T-helper 17 cell (primary cell): ENCODE measurements at regions not wholly inside any gene's neighbourhood (a gene's known extent, or its start where the extent isn't known, plus 50 kb on each side); places are given as distances from the start of the nearest gene placed in this dataset.

Experiments
- ATAC-seq: fragments of 150-1000 bp; cut with Tn5 transposase; 2 replicates; pipeline ENCODE4 v1.10.0; 2021; ENCODE audit warnings: mild to moderate bottlenecking, moderate library complexity
- DNase-seq, 3 donors: peaks; one replicate each; pipeline versions ENCODE4 v3.0.0 to v3.0.0-alpha.2; 2020 to 2021
- H3K9me3 ChIP-seq: one replicate; pipeline ENCODE4 v1.7.0; 2013; ENCODE audit warnings: low read length, mild to moderate bottlenecking; ENCODE audit not compliant: control insufficient read depth, poor library complexity, severe bottlenecking
- H3K27ac Mint-ChIP-seq: one replicate; pipeline ENCODE4 v1.8.0; 2022; ENCODE audit warnings: mild to moderate bottlenecking, moderate library complexity, mixed read lengths
- H3K27me3 Mint-ChIP-seq: one replicate; pipeline ENCODE4 v1.8.0; 2022; ENCODE audit warnings: mixed read lengths
- H3K36me3 Mint-ChIP-seq: one replicate; pipeline ENCODE4 v1.8.0; 2022; ENCODE audit warnings: low read depth, mixed read lengths
- H3K4me1 Mint-ChIP-seq: one replicate; pipeline ENCODE4 v1.8.0; 2022; ENCODE audit warnings: mild to moderate bottlenecking, mixed read lengths
- H3K4me3 Mint-ChIP-seq: one replicate; pipeline ENCODE4 v1.8.0; 2022; ENCODE audit warnings: mild to moderate bottlenecking, moderate library complexity, mixed read lengths

- H3K4me1 Mint-ChIP-seq = no peaks in the 10 kb centered on the region
- no peaks in the 10 kb centered on the region for H3K27me3 Mint-ChIP-seq
- no peak overlapping the region for H3K4me3 Mint-ChIP-seq
- ATAC-seq (no peak), DNase-seq (no peak)
- no peaks in the 10 kb centered on the region for H3K9me3 ChIP-seq
- no peaks in the 10 kb centered on the region for H3K36me3 Mint-ChIP-seq
- H3K27ac Mint-ChIP-seq = no peak overlapping the region
These were observed 163.7 kb downstream of the NTMT2 start for GRCh38 chr1:170309389-170310013.

GRCh38 chr1:170310014-170310405 lies 164.3 kb downstream of the NTMT2 start:
- H3K9me3 ChIP-seq = no peaks in the 10 kb centered on the region
- Mint-ChIP-seq H3K4me1 (no peaks in the 10 kb centered on the region), H3K36me3 (no peaks in the 10 kb centered on the region), H3K27me3 (no peaks in the 10 kb centered on the region), H3K27ac (no peak overlapping the region), H3K4me3 (no peak overlapping the region)
- DNase-seq (no peak), ATAC-seq (no peak)

- no peak overlapping the region for H3K27ac Mint-ChIP-seq
- ATAC-seq = no peak
- no peaks in the 10 kb centered on the region for H3K36me3 Mint-ChIP-seq
- peaks cover 5% of the 10 kb centered on the region for H3K27me3 Mint-ChIP-seq
- DNase-seq = no peak
- H3K9me3 ChIP-seq = no peaks in the 10 kb centered on the region
- H3K4me3 Mint-ChIP-seq = no peak overlapping the region
- no peaks in the 10 kb centered on the region for H3K4me1 Mint-ChIP-seq
These were observed 165.2 kb downstream of the NTMT2 start for GRCh38 chr1:170310951-170311350.

DNA sequence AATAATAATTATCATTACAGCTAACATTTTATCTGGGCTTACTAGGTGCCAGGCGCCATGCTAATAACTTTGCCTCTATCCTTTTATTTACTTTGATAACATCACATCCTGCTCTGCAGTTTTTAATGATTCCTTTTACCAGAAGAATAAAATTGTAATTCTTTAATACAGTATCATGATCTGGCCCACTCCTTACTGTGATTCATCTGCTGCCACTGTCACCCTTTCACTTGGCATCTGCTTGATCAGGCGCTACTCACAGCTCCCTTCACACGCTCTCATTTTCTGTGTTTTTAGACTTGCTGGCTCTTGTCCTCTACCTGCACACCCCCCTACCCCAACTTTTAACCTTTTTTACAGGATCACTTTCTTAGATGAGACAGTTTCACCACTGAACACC lies 167.5 kb downstream of the NTMT2 start:
- H3K9me3 ChIP-seq = no peaks in the 10 kb centered on the region
- H3K4me1 Mint-ChIP-seq = no peaks in the 10 kb centered on the region
- DNase-seq (no peak), ATAC-seq (no peak)
- peaks cover 11% of the 10 kb centered on the region for H3K27me3 Mint-ChIP-seq
- H3K36me3 Mint-ChIP-seq = no peaks in the 10 kb centered on the region
- no peak overlapping the region for H3K4me3 Mint-ChIP-seq
- no peak overlapping the region for H3K27ac Mint-ChIP-seq

- Mint-ChIP-seq H3K36me3 (no peaks in the 10 kb centered on the region), H3K27me3 (peaks cover 11% of the 10 kb centered on the region), H3K4me1 (no peaks in the 10 kb centered on the region), H3K4me3 (no peak overlapping the region), H3K27ac (no peak overlapping the region)
- no peaks in the 10 kb centered on the region for H3K9me3 ChIP-seq
- ATAC-seq (no peak), DNase-seq (no peak)
These were observed 170.5 kb downstream of the NTMT2 start for GRCh38 chr1:170316270-170316669.

GRCh38 chr1:170318141-170318540 lies 172.4 kb downstream of the NTMT2 start:
- no peaks in the 10 kb centered on the region for H3K9me3 ChIP-seq
- no peaks in the 10 kb centered on the region for H3K36me3 Mint-ChIP-seq
- no peak for ATAC-seq
- H3K4me3 Mint-ChIP-seq = no peak overlapping the region
- H3K27ac Mint-ChIP-seq = no peak overlapping the region
- H3K27me3 Mint-ChIP-seq = peaks cover 11% of the 10 kb centered on the region
- DNase-seq = no peak
- H3K4me1 Mint-ChIP-seq = no peaks in the 10 kb centered on the region

- Mint-ChIP-seq H3K27me3 (peaks cover 11% of the 10 kb centered on the region), H3K27ac (no peak overlapping the region), H3K36me3 (no peaks in the 10 kb centered on the region), H3K4me3 (no peak overlapping the region), H3K4me1 (no peaks in the 10 kb centered on the region)
- ATAC-seq (no peak), DNase-seq (no peak)
- H3K9me3 ChIP-seq = no peaks in the 10 kb centered on the region
These were observed 173.0 kb downstream of the NTMT2 start for GRCh38 chr1:170318736-170319135.

GRCh38 chr1:170321113-170321512 lies 175.4 kb downstream of the NTMT2 start:
- no peaks in the 10 kb centered on the region for H3K9me3 ChIP-seq
- ATAC-seq = no peak
- H3K27me3 Mint-ChIP-seq = peaks cover 7% of the 10 kb centered on the region

DNA sequence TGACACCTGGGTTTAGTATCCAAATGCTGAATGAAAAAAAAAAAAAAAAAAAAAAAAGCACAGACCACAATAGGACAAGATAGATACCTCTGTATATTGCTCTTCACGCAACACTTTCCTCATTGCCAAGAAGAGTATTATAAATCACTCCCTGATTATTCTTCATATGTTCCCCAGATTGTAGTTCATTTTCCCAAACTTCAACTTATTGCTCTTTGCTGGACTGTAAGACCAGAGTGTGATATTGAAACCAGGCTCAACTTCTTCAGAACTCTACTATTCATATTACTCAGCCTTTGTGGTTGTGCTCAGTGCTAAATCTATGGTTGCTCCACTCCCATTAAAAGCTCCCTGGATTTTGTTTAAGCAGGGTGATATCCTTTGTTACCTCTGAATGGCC lies 180.4 kb downstream of the NTMT2 start:
- H3K9me3 ChIP-seq = no peaks in the 10 kb centered on the region
- no peaks in the 10 kb centered on the region for H3K36me3 Mint-ChIP-seq
- no peak overlapping the region for H3K27ac Mint-ChIP-seq
- ATAC-seq (no peak), DNase-seq (no peak)
- peaks cover 13% of the 10 kb centered on the region for H3K27me3 Mint-ChIP-seq
- no peaks in the 10 kb centered on the region for H3K4me1 Mint-ChIP-seq
- H3K4me3 Mint-ChIP-seq = no peak overlapping the region

More at GRCh38 chr1:170321113-170321512, 175.4 kb downstream of the NTMT2 start:
- Mint-ChIP-seq H3K4me3 (no peak overlapping the region), H3K36me3 (no peaks in the 10 kb centered on the region), H3K27ac (no peak overlapping the region), H3K4me1 (no peaks in the 10 kb centered on the region)
- DNase-seq = no peak

GRCh38 chr1:170332801-170333200 lies 187.0 kb downstream of the NTMT2 start:
- no peaks in the 10 kb centered on the region for H3K9me3 ChIP-seq
- H3K4me3 Mint-ChIP-seq = no peak overlapping the region
- H3K27me3 Mint-ChIP-seq = peaks cover 1% of the 10 kb centered on the region
- H3K27ac Mint-ChIP-seq = no peak overlapping the region
- H3K4me1 Mint-ChIP-seq = no peaks in the 10 kb centered on the region
- H3K36me3 Mint-ChIP-seq = no peaks in the 10 kb centered on the region
- DNase-seq (no peak), ATAC-seq (no peak)

DNA sequence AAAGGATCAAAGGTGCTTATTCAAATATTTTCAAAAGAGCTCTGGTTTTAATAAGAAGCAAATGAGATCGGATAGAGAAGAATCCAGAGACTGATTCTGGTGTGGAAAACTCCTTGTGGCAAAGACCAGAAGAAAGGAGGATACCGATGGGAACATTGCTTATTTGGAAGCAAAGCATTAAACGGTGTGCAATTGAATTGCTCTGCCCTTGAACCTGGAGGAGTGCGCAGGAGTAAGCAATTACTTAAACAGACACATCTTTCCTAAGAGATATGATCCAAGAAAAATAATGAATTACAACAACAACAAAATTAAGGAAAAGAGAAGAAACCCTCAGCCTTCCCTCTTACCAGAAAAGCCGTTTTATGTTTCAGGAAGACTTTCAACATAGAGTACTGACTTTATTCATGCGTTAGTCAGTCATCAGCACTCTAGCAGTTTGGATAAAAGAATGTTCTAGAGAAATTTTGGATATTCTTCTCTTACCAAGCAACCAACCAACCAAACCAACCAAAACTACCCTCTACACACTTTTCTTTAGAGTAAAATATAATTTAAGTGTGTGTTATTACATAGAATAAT lies 191.7 kb downstream of the NTMT2 start:
- Mint-ChIP-seq H3K4me1 (no peaks in the 10 kb centered on the region), H3K4me3 (no peak overlapping the region), H3K27me3 (peaks cover 14% of the 10 kb centered on the region), H3K27ac (no peak overlapping the region), H3K36me3 (no peaks in the 10 kb centered on the region)
- ATAC-seq = no peak
- no peak for DNase-seq
- H3K9me3 ChIP-seq = no peaks in the 10 kb centered on the region

- H3K9me3 ChIP-seq = no peaks in the 10 kb centered on the region
- no peak for DNase-seq
- H3K36me3 Mint-ChIP-seq = no peaks in the 10 kb centered on the region
- H3K4me1 Mint-ChIP-seq = no peaks in the 10 kb centered on the region
- H3K27me3 Mint-ChIP-seq = peaks cover 14% of the 10 kb centered on the region
- H3K27ac Mint-ChIP-seq = no peak overlapping the region
- no peak for ATAC-seq
- H3K4me3 Mint-ChIP-seq = no peak overlapping the region
These were observed 192.4 kb upstream of the GORAB start for GRCh38 chr1:170339534-170339933.

DNA sequence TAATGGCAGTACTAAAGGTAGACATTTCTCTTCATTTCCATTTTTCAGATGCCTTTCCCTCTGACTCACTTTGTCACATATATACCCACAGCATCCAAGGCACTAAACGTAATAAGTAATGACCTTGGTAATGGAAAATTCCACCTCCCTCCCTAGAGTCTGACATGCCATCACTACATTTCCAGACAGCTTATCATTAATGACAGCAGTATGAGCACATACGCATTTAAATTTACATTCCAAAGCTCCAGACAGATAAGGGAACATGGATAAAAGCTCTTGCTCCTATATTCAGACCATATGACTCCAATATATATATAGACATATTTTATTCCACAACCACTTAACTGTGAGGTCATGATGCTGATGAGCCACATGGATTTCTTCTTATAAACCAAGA lies 191.7 kb upstream of the GORAB start:
- no peak overlapping the region for H3K4me3 Mint-ChIP-seq
- DNase-seq = no peak
- H3K36me3 Mint-ChIP-seq = no peaks in the 10 kb centered on the region
- no peaks in the 10 kb centered on the region for H3K4me1 Mint-ChIP-seq
- H3K27ac Mint-ChIP-seq = no peak overlapping the region
- peaks cover 18% of the 10 kb centered on the region for H3K27me3 Mint-ChIP-seq
- no peak for ATAC-seq
- no peaks in the 10 kb centered on the region for H3K9me3 ChIP-seq

DNA sequence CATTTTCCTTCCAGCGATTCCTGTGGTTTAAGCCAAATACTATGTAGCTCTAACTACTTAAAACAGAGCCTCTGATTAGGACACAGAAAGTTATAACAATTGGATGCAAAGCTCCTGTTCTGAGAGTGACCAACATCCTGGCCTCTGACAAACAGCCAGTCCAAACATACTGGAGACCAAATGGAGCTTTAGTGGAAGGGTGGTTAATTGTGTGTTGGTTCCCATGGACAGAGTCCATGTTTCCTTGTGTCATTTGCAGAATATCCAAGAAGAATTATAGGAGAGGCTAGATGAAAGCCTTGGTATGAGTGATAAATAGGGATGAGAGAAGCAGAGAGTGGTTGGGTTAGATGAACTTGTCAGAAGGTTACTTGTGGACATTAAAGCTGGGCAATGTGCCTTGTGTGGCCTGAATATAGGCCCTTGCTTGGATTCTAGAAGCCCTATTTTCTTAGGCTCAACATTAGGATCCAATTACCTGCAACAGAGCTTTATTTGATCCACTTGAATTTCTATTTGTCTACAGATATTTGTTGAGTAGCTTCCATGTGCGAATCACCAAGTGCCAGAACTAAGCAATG lies 180.5 kb upstream of the GORAB start:
- Mint-ChIP-seq H3K27ac (no peak overlapping the region), H3K4me3 (no peak overlapping the region), H3K27me3 (peaks cover 5% of the 10 kb centered on the region), H3K36me3 (no peaks in the 10 kb centered on the region), H3K4me1 (no peaks in the 10 kb centered on the region)
- DNase-seq = no peak
- no peaks in the 10 kb centered on the region for H3K9me3 ChIP-seq
- ATAC-seq = no peak
